ENCODE measurements at regions not wholly inside any gene's neighbourhood (a gene's known extent, or its start where the extent isn't known, plus 50 kb on each side); places are given as distances from the start of the nearest gene placed in this dataset.
A peak's percentile ranks its signal among the peaks of the same experiment; 100 is the strongest.

DNA sequence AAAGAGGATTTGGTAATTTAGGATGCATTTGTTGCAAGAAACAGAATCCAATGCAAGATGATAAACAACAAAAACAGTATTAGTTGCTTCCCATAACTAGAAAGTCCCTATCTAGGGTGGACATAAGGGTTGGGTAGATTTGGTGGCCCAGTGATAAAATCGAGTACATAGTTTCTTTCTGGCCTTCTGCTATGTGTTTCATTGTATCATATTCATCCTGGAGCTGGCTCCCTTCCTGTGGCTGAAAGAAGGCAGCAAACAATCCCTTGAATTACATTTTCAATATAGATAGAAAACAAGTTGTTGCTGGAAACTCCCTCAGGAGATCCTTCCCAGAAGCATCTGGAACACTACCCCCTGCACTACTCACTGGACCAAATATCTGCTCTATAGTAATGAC is 135.1 kb downstream of the ID4 start:
- DNase-seq (ENCODE audit: low read depth in 3 of 3, low spot score in 2 of 3): no peak

DNA sequence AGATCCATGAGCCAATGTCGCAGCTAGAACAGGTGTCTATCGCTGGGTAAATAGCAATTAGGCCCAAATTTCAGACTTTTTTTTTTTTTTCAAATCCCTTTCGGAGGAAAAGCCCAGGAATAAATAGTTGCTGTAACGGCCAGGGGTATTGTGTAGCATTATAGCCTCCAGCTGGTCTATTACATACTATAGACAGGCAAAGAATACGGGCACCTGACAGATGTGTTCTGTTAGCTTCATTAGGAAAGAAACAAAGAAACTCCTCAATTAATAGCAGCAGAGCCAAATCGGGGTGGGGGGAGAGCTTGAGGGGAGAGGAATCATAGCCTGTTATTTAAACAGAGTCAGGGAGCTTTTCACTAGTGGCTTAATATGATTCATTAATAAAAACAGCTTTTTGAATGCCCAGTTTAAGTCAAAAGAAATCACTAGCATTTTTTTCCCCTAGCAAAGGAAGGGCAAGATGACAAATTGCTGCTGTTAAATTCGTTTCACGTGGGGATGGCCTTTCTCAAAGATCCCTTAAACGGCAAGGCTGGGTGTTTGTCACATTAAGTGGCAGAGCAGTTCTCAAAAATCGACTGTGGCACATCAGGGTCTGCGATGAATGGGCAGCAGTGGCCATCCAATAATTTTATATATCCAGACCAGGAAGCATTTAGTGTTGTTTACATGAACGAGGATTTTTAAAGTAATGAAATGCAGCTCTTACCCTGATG is 139.4 kb downstream of the ID4 start:
- DNase-seq (ENCODE audit: low read depth in 3 of 3, low spot score in 2 of 3): no peak

DNA sequence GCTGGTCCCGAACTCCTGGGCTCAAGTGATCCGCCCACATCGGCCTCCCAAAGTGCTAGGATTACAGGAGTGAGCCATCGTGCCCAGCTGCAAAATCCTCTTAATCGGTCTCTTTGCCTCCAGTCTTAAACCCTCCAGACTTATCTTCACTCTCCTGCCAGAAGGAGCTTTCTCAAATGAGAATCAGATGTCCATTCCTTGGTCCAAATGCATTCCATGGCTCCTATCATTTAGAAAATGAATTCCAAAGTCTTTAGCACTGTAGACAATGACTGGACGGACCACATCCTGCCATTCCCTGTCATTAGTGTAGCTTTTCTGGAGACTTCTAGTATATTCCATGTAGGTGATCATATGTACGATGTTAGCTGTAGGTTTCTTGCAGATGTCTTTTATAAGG is 141.9 kb downstream of the ID4 start:
- no peak for DNase-seq (ENCODE audit: low read depth in 3 of 3, low spot score in 2 of 3)

DNA sequence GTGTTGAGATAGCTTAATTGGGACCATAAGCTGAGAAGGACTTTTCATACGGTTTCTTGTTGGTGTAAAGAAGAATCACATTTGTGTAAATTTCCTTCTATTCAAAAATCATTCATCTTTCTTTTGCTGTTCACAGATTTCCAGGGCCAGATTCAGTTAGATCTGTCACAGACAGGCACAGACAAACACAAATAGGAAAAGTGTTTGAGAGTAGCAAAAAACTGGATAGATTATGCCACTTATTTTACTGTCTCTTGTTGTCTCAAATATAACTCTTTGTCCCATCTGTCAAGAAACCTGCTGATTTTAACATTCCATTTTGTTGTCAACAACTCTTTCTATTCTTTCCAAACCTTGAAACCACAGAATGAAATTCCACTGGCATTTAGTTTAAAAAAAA is 142.8 kb downstream of the ID4 start:
- no peak for DNase-seq (ENCODE audit: low read depth in 3 of 3, low spot score in 2 of 3)

DNA sequence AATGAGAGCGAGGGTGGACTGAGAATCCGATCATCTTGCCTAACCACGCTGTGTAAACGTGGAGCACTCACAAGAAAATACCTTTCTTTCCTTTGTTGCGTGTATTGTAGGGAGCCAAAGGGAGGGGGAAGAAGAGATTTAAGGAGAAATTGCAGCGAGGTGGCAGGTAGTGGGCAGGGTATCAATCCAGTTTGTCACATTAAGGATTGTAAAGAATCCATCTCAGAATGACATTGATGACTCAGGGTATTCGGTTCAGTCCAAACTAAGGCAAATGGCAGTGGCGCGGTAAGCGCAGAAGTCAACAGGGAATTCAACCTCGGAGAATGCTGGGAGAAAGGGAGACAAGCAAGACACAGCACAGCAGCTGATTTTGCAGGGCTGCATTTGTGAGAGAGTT is 146.2 kb downstream of the ID4 start:
- DNase-seq (ENCODE audit: low read depth in 3 of 3, low spot score in 2 of 3): no peak

DNA sequence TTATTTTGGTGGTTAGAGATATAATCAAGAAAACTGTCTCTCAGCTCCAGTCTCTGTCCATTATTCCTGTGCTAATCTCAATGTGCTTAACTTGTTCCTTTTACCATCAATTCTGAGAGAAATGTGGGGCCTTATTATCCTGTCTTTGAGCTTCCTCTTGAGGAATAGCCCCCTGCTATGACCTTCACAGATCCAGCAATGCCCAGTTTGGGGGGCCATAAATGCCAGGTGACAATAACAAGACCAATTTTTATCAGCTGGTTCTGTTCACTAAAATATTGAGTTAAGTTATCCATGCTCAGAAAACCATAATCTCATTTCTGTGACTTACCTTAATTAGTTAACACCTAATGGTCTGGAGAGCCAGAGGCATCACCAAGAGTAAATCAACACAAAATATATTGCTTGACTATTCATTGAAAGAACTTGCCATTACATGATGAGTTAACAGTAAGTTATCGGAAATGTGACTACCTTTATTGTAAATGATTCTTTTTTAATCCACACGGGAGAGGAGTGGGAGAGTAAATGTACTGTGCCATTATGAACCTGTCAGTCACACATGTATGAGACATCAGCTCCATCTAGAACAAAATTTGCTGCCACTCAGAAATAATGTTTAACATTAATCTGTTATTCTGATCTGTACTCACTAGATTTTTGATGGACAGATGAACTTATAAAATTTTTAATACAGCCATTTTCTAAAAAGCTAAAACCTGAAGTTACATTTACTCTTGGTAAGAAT is 149.7 kb downstream of the ID4 start:
- DNase-seq (ENCODE audit: low read depth in 3 of 3, low spot score in 2 of 3): no peak

DNA sequence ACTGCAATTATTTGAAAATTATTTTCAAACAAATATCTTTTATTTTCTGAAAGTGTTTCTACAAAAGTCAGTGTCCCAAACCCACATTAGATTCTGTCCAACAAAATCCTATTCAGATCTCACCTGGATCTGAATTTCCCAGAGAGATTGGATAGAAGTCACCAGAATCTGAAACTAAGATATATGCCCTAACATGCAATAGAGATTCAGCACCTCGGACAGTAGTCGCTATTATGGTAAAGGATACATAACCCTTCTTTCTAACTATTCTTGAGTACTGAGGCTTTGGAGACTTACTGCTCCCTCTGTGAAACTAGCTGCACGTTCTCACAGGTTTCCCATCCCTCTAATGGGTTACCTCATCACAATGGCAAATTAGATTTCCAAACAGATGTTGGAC is 151.4 kb downstream of the ID4 start:
- DNase-seq (ENCODE audit: low read depth in 3 of 3, low spot score in 2 of 3): peak in 2 of 3 donors; percentile 9 to 33

DNA sequence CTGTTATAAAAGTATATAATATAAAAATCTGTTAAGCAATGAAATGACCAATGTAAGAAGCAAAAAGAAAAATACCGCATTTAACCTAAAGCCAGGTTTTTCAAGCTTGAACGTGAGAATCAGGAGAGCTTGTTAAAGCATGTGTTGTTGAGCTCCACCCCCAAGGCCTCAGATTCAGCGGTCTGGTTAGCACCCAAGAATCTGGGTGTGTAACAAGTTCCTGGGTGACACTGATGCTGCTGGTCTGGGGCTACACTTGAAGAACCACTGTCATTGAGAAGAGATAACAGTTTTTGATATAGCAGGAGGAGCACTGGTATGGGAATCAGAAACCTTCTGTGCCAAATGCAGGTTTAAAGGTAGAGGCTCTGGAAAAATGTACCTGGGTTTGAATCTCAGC is 154.0 kb downstream of the ID4 start:
- DNase-seq (ENCODE audit: low read depth in 3 of 3, low spot score in 2 of 3): no peak

DNA sequence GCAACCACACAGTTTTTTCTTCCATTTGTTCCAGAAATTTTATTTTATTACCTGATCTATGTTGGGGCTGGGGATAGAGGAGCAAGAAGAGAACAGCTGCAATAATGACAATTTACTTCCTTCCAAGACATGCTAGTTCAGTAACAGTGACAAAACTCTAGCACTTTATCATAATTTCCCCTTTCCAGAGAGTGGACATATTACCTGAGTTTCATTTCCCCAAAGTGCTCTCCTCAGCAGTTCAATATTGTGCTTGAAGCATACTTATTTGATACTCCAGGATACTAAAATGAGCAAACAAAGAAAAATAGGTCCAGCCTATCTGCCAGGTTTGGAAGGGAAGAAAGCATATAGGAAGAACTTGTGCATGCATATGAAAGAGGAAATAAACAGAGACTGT is 157.7 kb downstream of the ID4 start:
- DNase-seq (ENCODE audit: low read depth in 3 of 3, low spot score in 2 of 3): no peak

DNA sequence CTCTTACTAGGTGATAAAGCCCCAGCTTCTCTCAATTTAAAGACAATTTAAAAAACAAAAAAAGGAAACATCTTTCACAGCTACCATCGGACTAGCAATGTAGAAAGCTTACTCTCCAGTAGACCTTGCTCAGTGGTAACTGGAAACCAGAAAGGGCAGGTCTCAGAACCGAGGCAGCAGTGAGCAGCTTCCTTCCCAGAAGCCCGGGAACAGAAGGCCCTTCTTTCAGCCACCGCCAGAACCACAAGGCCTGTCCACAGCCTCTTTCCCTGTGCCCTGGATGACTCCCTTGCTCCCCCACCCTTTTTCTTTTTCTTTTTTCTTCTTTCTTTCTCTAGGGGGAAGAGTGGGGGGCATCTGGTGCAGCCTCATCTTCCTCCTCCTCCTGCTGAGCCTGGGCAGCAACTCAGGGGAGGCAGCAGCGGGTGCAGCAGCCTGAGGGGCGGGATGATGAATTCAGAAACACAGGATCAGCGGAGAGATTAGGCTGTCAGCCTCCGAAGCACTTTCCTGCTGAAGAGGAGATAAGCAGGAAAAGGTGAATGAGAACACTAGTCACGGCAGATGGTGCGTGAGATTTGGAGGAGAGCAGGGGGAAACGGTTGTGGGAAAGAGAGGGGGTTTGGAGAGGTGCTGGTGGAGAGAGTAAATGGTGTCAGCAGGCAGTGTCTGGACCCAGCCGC is 158.5 kb downstream of the ID4 start:
- no peak for DNase-seq (ENCODE audit: low read depth in 3 of 3, low spot score in 2 of 3)

DNA sequence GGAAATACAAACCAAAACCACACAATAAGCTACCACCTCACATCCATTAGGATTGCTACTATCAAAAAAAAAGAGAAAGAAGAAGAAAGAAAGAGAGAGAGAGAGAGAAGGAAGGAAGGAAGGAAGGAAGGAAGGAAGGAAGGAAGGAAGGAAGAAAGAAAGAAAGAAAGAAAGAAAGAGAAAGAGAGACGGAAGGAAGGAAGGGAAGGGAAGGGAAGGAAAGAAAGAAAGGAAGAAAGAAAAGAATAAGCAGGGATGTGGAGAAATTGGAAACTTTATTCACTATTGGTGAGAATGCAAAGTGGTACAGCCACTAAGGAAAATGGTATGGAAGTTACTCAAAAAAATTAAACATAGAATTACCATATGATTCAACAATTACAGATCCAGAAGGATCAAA is 159.9 kb downstream of the ID4 start:
- no peak for DNase-seq (ENCODE audit: low read depth in 3 of 3, low spot score in 2 of 3)

DNA sequence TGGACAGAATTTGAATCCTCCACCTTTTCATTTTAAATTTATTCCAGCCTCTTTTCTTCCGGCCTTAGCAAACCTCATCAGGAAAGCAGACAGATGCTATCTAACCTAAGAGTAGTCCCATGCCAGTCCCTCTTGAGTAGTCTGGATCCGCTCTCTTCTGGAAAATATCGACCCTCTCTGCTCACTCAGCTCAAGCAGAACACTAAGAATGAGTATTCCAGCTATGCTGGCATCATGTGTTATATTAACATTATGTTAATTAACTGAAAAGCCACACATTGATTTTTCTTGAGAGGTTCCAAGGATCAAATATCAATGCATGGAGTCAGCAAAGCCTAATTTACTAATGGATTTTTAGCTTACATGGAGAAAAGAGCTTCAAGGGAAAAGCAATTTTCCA is 161.4 kb downstream of the ID4 start:
- no peak for DNase-seq (ENCODE audit: low read depth in 3 of 3, low spot score in 2 of 3)

DNA sequence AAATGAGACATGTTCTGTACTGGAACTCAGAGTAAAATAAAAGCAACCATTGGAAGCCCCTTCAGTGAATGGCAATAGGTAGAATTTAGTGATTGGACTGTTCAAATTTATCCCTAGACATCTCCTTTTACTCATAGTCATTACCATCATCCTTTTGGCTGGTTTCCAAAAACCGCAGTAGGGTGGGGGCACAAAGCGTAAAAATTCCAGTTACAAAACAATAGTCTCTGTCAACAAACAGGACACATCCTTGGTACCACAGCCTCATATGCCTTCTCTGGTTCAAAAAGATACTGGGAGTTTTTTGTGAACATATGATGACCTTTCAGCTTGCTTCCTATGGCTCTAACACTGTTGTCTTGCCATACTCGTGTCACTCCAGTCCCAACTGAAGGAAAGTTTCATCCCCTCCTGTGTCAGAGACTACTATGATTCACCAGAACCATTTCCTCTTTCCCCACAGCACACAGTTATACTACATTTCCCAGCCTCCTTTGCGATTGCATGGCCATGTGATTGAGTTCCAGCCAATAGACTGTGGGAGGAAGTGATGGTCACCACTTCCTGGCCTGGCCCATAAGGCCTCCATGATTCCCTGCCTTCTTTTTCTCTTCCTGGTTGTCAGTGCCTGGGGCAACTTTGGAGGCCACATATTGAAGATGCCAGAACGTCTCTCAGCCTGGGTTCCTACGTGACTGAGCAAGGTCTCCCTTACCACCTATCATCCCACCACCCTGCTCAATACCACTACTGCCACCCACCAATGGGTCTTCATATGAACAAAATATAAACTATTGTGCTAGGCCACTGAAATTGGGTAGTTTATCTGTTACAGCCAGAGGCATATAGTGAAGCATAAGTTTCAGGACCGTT is 162.4 kb downstream of the ID4 start:
- DNase-seq (ENCODE audit: low read depth in 3 of 3, low spot score in 2 of 3): no peak

DNA sequence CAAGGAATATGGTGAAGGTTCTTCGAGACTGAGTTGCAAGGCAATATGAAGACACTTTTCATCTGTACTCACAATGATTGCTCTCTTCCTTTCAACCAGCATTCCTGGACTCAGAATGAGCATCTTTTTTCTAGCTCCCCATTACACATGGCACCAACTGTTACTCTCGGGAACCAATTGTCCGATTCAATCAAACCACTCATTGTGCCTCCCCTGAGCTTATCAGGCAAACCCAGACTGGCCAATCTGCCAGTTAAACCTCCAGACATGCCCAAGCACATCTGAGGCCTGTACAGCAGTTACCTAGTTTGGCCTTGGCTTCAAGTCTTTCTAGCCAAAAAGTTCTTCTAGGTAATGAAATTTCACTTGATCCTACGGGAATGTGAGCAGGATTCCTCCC is 164.1 kb downstream of the ID4 start:
- no peak for DNase-seq (ENCODE audit: low read depth in 3 of 3, low spot score in 2 of 3)

DNA sequence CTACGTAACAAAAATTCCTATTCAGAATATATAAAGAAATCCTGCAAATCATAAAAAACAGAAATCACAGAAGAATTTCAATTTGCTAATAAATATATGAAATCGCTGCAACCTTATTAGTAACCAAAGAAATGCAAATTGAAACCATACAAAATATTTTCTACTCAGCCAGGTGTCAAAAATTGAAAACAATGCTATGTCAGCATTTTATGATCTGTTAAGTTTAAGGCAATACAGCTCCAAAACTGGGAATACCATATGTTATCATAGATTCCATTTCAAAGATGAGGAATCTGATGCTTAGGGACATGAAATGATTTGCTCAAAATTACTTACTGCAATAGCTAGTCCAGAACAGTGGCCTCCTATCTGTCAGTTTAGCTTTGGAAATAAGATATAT is 168.9 kb downstream of the ID4 start:
- no peak for DNase-seq (ENCODE audit: low read depth in 3 of 3, low spot score in 2 of 3)

DNA sequence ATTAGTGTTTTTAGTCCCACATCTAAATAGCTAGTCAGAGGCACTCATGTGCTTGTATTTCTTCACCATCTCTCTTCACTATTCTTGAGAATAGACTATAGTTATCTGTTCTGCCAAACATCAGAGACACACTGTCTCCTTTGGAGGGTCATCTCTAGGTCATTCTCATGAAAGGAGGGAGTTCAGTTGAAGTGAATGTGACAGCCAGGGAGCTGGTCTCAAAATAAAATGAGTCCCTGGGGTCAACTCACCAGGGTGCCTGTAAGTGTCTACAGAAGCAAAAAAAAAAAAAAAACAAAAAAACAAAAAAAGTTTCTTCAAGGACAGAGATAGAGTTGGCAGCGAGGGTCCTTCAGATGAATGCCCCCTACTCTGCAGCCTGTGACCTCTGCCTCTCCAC is 171.0 kb downstream of the ID4 start:
- no peak for DNase-seq (ENCODE audit: low read depth in 3 of 3, low spot score in 2 of 3)

DNA sequence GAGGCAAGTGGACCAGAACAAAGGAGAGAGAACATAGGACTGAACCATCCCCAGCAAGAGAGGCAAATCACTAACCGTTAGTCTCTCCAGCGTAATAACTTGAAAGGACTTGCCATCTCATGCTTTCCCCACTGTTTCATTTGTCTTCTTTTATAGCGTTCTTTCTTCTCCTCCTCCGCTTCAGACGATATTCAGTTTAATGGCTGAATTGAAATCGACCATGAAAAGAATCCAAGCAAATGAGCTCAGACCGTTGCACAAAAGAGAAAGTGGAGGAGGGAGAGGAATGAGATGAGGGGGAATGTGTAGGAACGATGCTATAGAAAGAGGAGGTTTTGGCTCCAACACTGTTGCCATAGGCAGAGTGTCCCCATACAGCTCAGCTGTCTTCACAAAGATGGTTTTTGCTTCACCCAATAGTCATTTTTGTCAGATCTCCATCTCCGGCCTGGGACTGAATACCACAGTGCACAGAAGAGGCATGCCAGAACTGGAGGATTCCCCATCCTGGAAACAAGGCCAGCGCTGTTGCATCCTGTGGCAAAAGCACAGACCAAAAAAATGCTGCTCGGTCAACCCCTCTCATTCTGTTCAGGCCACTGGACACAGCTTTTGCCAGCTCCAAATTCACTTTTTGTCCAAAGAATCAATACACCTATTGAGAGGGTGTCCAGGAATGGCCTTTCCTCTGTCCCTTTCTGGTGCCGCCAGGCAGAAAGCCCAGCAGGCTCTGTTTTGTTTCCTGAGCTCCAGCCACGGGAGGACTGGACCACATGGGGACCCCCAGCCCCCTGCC is 176.1 kb downstream of the ID4 start:
- no peak for DNase-seq (ENCODE audit: low read depth in 3 of 3, low spot score in 2 of 3)

DNA sequence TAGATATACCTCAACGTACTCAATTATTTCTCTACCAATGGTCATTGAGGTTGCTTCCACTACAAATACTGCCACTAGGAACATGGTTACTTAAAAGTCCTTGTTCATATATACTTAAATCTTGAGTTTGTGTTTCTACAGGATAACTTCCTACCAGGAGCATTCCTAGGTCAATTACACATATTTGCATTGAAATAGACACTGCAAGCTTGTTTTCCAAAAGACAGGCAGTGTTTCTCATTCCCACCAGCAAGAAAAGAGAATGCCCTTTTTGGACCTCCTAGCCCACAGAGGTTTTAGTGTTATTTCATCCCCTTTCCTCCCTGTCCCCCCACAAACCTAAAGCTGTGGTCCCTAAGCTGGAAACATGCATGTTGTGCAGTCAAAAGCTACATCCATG is 177.3 kb downstream of the ID4 start:
- no peak for DNase-seq (ENCODE audit: low read depth in 3 of 3, low spot score in 2 of 3)

DNA sequence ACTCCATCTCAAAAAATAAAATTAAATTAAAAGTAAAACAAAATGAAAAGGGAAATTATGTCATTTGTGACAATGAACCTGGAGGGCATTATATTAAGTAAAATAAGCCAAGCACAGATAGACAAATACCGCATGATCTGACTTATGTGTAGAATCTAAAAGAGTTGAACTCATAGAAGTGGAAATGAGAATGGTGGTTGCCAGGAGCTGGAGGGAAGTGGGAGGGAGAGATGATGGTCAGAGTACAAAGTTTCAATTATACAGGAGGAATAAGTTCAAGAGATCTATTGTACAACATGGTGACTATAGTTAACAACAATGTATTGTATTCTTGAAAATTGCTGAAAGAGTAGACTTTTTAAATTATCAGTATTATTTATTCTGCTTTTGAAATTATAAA is 183.4 kb downstream of the ID4 start:
- DNase-seq (ENCODE audit: low read depth in 3 of 3, low spot score in 2 of 3): no peak

DNA sequence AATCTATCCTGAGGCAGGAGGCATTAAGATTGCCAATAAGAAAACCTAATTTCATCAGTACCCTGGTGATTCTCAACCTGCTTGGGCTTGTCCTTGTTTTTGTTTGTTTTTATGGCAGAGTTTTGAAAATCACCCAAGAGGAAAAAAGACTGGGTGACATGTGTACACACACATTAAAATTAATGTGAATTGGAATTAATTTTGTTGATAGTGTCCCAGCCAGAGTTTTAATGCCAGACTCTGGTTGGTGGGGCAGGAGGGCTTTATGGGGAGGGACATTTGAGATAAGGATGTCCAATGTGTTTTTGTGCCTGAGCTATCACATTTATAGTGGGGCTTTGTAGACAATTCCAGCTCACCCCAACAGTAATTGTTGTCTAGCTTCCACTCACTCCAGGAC is 184.6 kb downstream of the ID4 start:
- DNase-seq (ENCODE audit: low read depth in 3 of 3, low spot score in 2 of 3): no peak
